Peyer's patch (tissue), 4 donors: ENCODE measurements at regions not wholly inside any gene's neighbourhood (a gene's known extent, or its start where the extent isn't known, plus 50 kb on each side); places are given as distances from the start of the nearest gene placed in this dataset.

Experiments
- DNase-seq, 3 donors: peaks; one replicate each; pipeline ENCODE4 v3.0.0-alpha.2; 2017 to 2019
- H3K27ac ChIP-seq, 4 donors: fragments of 200-600 bp; sonication (generic); one replicate each; pipeline ENCODE4 v1.5.1; 2016 to 2019
- H3K27me3 ChIP-seq, 2 donors: fragments of 200-600 bp; sonication (generic); one replicate each; pipeline ENCODE4 v1.5.1; 2019
- H3K36me3 ChIP-seq, 3 donors: fragments of 200-600 bp; sonication (generic); one replicate each; pipeline ENCODE4 v1.5.1; 2016 to 2019
- H3K4me1 ChIP-seq, 4 donors: fragments of 200-600 bp; sonication (generic); one replicate each; pipeline ENCODE4 v1.5.1; 2016 to 2019
- H3K4me3 ChIP-seq, 4 donors: fragments of 200-600 bp; sonication (generic); 1 replicate in 3 of 4; 2 replicates in 1 of 4; pipeline ENCODE4 v1.5.1; 2016 to 2019; ENCODE audit warnings: mild to moderate bottlenecking in 1 of 4
- H3K9me3 ChIP-seq, 4 donors: fragments of 200-600 bp; sonication (generic); one replicate each; pipeline ENCODE4 v1.5.1; 2016 to 2019; ENCODE audit warnings: mild to moderate bottlenecking in 1 of 4
- CTCF ChIP-seq, 6 experiments: fragments of 450-650 bp in 4 of 6; fragments of 200-600 bp in 2 of 6; sonication (generic) in 1 of 6; IDR thresholded peaks; one replicate each; pipeline ENCODE4 v1.5.1; 2017 to 2019; ENCODE audit warnings: antibody characterized with exemption in 6 of 6, mild to moderate bottlenecking in 3 of 6, moderate library complexity in 1 of 6
- POLR2A ChIP-seq, 2 donors: fragments of 450-650 bp; IDR thresholded peaks; one replicate each; pipeline ENCODE4 v1.5.1; 2017; ENCODE audit warnings: antibody characterized with exemption in 2 of 2, mild to moderate bottlenecking in 2 of 2, moderate library complexity in 2 of 2

- Histone ChIP-seq H3K36me3 (no peaks in the 10 kb centered on the region), H3K9me3 (no peaks in the 10 kb centered on the region), H3K27me3 (no peaks in the 10 kb centered on the region), H3K27ac (no peak overlapping the region), H3K4me3 (no peak overlapping the region), H3K4me1 (no peaks in the 10 kb centered on the region)
- DNase-seq = no peak
- TF ChIP-seq POLR2A (IDR thresholded peaks at IDR 0.05) (no peak), CTCF (IDR thresholded peaks at IDR 0.05) (no peak)
These were observed 242.6 kb upstream of the ARID1B start for GRCh38 chr6:156534594-156534993.

- H3K4me1 ChIP-seq = no peaks in the 10 kb centered on the region
- no peak for DNase-seq
- H3K4me3 ChIP-seq = no peak overlapping the region
- no peak overlapping the region for H3K27ac ChIP-seq
- no peak for TF ChIP-seq CTCF (IDR thresholded peaks at IDR 0.05)
- no peak for TF ChIP-seq POLR2A (IDR thresholded peaks at IDR 0.05)
- no peaks in the 10 kb centered on the region for H3K27me3 ChIP-seq
- no peaks in the 10 kb centered on the region for H3K9me3 ChIP-seq
- H3K36me3 ChIP-seq = no peaks in the 10 kb centered on the region
These were observed 243.2 kb upstream of the ARID1B start for GRCh38 chr6:156533872-156534524.

- TF ChIP-seq CTCF (IDR thresholded peaks at IDR 0.05) (no peak), POLR2A (IDR thresholded peaks at IDR 0.05) (no peak)
- no peak overlapping the region for H3K27ac ChIP-seq
- no peak overlapping the region for H3K4me3 ChIP-seq
- H3K9me3 ChIP-seq = no peaks in the 10 kb centered on the region
- no peak for DNase-seq
- no peaks in the 10 kb centered on the region for H3K4me1 ChIP-seq
- H3K36me3 ChIP-seq = no peaks in the 10 kb centered on the region
- no peaks in the 10 kb centered on the region for H3K27me3 ChIP-seq
These were observed 251.1 kb upstream of the ARID1B start for GRCh38 chr6:156526081-156526480.

DNA sequence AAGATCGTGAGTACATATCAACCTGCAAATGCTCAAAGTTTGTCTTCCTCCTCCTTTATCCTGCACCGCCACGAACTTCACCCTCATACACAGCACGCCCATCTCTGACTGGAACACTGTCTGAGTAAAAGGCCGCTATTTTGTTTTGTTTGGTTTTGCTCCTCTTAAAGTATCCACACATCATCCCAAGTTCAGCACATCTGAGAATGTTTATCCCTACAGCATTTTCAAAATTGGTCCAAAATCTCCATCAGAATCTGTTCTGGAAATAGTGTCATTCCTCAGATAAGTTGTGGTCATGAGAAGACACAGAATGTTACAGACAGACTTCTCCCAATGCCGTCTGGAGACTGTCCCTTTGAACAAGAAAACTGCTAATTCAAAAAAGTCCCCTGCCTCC is 251.6 kb upstream of the ARID1B start:
- H3K27me3 ChIP-seq = no peaks in the 10 kb centered on the region
- H3K9me3 ChIP-seq = no peaks in the 10 kb centered on the region
- no peak overlapping the region for H3K4me3 ChIP-seq
- H3K4me1 ChIP-seq = no peaks in the 10 kb centered on the region
- no peaks in the 10 kb centered on the region for H3K36me3 ChIP-seq
- H3K27ac ChIP-seq = no peak overlapping the region
- no peak for TF ChIP-seq POLR2A (IDR thresholded peaks at IDR 0.05)
- TF ChIP-seq CTCF (IDR thresholded peaks at IDR 0.05) = no peak
- DNase-seq = no peak

GRCh38 chr6:156519940-156520339 is 257.2 kb upstream of the ARID1B start:
- Histone ChIP-seq H3K27ac (no peak overlapping the region), H3K36me3 (no peaks in the 10 kb centered on the region), H3K4me3 (no peak overlapping the region), H3K9me3 (no peaks in the 10 kb centered on the region), H3K4me1 (no peaks in the 10 kb centered on the region), H3K27me3 (no peaks in the 10 kb centered on the region)
- no peak for DNase-seq
- TF ChIP-seq CTCF (IDR thresholded peaks at IDR 0.05) = no peak
- TF ChIP-seq POLR2A (IDR thresholded peaks at IDR 0.05) = no peak

- Histone ChIP-seq H3K4me1 (no peaks in the 10 kb centered on the region), H3K4me3 (no peak overlapping the region), H3K36me3 (no peaks in the 10 kb centered on the region), H3K9me3 (no peaks in the 10 kb centered on the region), H3K27ac (no peak overlapping the region), H3K27me3 (no peaks in the 10 kb centered on the region)
- DNase-seq = no peak
- TF ChIP-seq POLR2A (IDR thresholded peaks at IDR 0.05) (no peak), CTCF (IDR thresholded peaks at IDR 0.05) (no peak)
These were observed 260.1 kb upstream of the ARID1B start for GRCh38 chr6:156517088-156517487.
